ENCODE measurements at regions not wholly inside any gene's neighbourhood (a gene's known extent, or its start where the extent isn't known, plus 50 kb on each side); places are given as distances from the start of the nearest gene placed in this dataset.

DNA sequence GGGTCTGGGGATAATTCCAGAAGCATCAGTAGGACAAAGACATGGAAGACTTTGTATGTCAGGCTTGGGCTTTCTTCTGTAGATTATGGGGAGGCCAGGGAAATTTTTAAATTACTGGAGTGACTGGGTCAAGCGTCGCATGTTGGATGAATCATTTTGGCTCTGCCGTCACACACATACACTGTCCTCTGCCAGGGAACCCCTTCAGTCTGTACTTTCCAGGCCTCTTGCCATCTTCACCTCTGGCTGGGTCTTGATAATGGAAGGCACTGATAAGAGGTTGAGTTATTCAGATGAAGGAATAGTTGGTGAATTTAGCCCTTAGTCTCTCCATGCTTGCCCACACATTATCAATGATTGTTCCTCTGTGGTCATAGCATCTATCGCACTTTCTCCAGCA, 895.1 kb upstream of the CELF4 start:
- no peak for DNase-seq

GRCh38 chr18:38459131-38459994, 893.8 kb upstream of the CELF4 start:
- DNase-seq: no peak

DNA sequence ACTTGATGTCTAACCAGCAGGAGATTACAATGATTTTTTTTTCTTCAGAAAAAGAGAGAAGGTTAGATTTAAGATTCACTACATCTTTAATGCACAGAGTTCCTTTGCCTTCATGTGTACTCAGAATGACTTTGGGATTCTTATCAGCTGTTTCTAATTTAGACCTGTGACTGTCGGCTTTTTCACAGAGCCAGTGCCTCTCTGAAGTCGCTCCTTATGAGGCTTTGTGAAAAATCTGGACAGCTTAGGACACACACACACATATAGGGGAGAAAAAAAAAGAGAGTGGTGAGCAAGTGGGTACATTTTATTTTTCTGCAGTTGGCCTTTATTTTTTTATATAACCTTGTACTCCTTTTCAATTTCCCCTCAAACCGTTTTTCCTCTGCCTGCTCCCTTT, 893.1 kb upstream of the CELF4 start:
- DNase-seq: no peak

GRCh38 chr18:38456253-38456652, 890.7 kb upstream of the CELF4 start:
- no peak for DNase-seq

- no peak for DNase-seq
Measured at GRCh38 chr18:38454764-38455469, 889.3 kb upstream of the CELF4 start.

DNA sequence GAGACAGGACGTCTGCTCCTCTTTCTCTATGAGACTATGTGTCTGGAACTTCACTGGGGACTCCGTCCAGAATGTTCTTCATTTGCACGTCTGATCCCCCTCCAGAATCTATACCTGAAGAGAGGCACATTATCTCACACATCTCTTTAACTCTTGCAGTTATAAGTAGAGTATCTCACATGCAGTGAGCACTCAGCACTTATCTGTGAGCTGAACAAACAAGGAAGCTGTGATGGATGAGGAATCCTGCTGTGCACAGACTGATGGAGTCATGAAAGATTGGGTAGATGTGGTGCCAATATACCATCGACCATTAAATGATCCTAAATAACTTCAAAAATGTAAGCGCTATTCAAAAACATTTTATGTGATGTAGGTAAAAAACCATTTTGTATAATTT, 888.3 kb upstream of the CELF4 start:
- DNase-seq: no peak

GRCh38 chr18:38450876-38451275, 885.3 kb upstream of the CELF4 start:
- no peak for DNase-seq

- no peak for DNase-seq
Measured at GRCh38 chr18:38445804-38446145, 880.2 kb upstream of the CELF4 start.

DNA sequence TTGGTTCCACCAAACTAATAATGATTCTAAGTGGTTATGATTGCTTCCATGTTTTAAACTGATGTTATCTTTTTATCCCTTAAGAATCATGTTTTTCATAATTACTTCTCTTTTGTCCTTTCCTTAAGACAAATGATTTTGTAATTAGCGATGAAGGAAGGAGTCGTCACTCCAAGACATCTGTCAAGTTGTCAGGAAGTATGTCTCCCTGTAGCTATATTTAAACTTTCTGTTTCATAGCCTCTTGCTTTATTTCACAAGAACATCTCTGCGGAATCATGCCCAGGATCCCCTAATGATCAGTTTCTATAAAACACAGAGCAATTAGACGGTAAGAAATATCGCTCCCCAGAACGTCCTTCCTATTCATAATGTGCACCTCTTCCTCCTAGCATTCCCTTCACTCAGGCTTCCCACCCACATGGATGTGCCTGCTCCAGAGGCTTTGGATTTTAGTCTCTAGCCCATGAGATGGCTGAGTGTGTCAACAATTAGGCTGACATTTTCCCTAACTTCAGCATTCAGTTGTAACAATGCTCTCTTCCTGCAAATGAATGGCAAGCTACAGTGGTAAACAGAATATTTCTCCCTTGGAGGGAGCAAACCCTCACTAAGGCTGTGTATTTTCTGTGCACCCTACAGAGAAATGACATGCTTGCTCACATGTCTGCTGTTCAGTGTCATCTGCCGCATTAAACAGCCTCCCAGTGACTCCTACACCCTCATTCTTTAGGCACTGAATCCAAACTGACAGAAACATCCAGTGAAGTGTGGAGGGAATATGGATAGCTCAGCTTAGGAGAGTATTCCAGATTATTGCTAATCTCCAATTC, 879.6 kb upstream of the CELF4 start:
- DNase-seq: no peak

GRCh38 chr18:38427736-38428135, 862.1 kb upstream of the CELF4 start:
- no peak for DNase-seq

- DNase-seq: no peak
Measured at GRCh38 chr18:38427234-38427633, 861.6 kb upstream of the CELF4 start.

GRCh38 chr18:38421872-38422615, 856.4 kb upstream of the CELF4 start:
- DNase-seq: no peak

GRCh38 chr18:38421021-38421420, 855.4 kb upstream of the CELF4 start:
- no peak for DNase-seq

DNA sequence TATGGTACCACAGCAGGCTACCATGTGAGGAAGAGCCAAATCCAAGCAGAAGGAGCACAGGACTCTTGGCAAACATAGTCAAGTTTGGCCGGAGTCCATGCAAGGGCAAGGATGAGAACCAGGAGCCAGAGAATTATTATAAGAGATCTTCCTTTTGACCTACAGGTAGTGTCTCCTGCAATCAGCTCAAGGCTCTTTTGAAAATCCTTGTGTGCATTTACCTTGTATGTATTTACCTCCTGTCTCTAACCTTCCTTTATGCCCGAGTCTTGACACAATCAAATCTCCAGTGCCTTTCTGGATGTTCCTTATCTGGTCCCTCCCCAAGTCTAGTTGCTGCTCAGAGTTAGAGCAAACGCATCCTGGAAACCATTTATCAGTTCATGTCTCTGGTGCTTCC, 855.0 kb upstream of the CELF4 start:
- no peak for DNase-seq

GRCh38 chr18:38415811-38416210, 850.2 kb upstream of the CELF4 start:
- DNase-seq: no peak

DNA sequence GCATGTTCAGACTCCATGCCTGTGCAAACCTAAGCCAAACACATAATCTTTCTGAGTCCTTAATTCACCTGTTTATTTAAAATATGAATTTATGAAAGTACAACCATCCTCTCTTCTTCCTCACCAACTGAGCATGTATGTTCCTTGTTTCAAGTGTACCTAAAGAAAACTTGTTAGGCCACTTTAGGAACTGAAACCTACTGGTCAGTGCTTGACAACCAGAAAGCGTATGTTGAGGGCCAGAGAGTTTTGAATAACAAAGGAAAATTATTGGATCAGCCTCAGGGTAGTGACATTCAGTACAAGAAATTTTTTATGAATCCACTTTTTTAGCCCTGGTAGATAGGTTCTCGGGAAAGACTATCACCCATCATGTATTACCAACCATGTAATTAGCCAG, 847.6 kb upstream of the CELF4 start:
- DNase-seq: no peak

DNA sequence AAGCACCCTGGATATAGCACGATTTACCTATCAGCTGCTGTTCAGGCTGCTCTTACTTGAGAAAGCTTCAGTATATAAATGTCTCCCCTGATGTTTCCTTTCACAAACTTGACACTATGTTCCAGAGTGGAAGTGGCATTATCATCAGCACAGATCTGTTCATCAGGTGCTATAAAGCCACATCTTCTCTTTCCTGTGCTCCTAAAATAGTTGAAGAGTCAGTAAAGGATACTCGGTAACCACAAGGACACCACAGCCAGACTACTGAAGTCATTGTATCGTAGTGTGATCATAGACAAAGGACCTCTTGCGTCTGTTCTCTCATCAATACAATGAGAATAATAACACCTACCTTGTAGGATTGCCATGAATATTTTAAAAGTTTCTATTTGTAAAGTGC, 841.0 kb upstream of the CELF4 start:
- DNase-seq: no peak

DNA sequence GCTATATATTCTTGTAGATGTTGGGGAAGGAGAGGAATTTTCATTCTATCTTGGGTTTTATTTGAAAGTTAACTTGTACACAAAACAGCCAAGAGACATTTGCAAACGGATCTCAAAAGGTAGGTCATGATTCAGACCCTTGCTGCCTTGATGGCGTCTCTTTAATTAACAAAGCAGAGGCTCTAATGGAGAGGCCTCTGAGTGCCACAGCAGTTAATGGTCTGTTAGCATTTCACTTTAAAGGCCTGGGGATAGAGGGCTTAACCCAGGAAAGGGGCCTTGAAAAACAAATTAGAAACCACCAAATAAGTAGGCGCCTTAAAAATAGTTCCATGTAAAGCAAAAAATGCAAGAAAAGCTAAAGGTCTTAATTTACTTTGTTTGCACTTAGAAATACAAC, 836.9 kb upstream of the CELF4 start:
- DNase-seq: no peak

DNA sequence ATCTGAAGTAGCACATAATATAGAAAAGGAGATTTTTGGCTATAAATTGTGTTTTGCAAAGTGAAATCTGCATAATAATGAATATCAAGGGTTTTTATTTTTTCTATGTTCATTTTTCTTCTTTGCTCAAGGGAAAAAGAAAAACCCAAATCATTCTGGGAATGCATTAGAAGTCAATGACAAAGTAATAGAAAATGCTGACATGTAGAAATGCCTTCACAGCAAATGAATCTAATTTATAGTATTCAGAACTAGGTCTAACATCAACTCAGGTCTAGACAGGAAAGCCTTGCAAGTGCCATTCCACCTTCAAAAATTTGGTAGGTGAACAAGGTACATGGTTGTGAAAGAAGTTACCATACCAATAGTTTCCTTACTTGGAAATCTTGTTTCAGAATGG, 831.5 kb upstream of the CELF4 start:
- DNase-seq: no peak

GRCh38 chr18:38386146-38386545, 820.5 kb upstream of the CELF4 start:
- no peak for DNase-seq

DNA sequence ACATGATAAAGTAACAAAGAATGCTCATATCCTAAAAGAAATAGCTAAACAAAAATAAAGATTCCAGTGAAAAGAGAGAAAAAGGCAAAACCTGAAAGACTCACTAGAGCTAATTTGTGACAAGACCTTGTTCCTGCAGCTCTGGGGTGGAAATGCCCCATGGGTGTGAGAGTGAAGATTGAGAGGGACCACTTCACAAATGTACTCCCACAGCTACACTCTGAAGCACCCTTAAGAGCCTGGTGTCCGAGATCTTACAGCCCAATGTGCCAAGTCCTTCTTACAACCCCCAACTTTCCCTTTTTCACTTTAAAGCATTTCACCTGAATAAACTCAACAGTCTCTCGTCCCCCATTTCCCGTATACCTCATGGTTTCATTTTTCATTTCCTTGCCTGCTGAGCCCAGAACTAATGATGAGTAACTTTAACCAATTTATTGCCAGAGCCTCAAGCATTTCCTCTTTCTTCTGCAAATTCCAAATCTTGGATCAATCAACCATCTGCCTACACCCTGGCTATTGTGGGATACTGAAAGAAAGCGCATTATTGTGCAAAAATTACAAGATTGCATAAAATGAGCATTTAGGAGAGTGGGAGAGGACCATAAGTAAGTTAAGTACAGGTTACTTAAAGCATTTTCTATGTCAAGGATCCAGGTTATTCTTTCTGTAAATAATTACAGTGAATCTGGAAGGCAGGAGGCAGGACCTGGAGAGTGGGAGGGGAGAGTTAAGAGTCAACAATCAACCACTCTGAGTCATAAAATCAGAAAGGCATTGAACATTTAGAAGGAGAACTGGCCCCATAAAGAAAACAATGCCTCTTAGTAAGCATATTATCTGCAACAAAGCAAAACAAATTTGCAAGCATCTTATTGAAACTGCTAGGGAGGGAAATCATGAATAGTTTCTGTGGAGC, 804.4 kb upstream of the CELF4 start:
- DNase-seq: peak; percentile 16

GRCh38 chr18:38368886-38369285, 803.3 kb upstream of the CELF4 start:
- no peak for DNase-seq

All from NCI-H1105 treated with DMSO at 0.1 percent for 48 hours (cell line).